NCI-H524 (cell line): ENCODE measurements at regions not wholly inside any gene's neighbourhood (a gene's known extent, or its start where the extent isn't known, plus 50 kb on each side); places are given as distances from the start of the nearest gene placed in this dataset.
"Not testable (repeated sequence)": the region's sequence is repeated elsewhere in the genome, so short reads cannot be mapped to it uniquely, and the experiment has no call there.

Source experiments
- DNase-seq, 2 experiments: peaks; one replicate each; lab custom pipeline; 2025; lab: John Stamatoyannopoulos, UW

- no peak for DNase-seq
These were observed 520.4 kb downstream of the RWDD3 start for GRCh38 chr1:95754412-95754811.

DNA sequence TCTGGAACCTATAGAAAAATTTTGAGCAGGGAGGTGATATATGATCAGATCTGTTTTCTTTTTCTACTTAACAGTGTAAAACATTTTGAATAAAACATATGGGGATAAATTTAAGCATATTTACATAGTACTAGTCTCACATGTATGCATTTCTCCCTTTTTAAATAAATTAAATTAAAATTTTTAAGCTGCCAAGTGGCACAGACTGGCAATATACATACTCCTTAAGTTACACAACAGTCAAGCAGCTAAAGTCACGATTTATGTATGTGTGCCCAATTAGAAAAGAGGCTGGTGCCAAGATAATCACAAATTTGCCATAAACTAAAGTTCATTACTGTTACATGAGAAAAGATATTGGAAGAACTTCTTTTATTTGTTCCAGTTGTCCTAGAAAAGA lies 532.0 kb downstream of the RWDD3 start:
- DNase-seq = no peak

DNA sequence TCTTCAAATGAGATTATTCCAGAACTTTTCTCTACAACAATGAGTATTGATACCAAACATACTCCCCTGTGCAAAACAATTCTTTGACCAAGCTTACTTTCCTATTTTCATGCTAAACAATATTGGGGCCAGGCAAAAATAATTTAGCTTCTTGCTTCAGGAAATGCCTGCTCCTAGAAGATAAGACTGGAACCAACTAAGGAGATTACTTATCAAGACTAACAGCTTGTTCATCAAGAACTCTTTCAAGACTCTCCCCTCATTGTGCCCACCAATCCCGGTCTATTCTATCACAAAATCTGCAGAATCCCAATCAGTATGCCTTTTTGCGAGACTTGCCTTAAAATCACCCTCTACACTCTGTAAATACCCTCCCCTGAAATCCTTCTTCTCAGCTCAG lies 536.6 kb downstream of the RWDD3 start:
- DNase-seq = no peak

GRCh38 chr1:95778217-95778616 lies 544.2 kb downstream of the RWDD3 start:
- DNase-seq = no peak

DNA sequence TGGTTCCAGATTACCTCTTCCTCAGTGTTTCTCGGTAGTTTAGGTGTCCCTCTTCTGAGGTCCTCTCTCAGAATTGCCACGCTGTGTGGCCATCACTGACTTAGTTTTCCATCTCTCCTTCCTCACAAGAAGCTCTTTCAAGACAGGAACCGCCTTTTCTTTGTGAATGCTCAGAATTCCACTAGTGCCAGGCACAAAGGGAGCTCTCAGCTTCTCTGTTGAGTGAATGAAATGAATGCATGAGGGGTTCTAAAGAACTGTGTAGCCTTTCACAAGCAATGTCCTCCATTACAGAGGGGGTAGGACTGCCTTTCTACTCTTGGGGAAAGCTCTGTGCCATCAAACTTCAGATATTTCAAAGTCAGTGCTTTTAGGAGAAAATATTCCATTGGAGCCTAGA lies 546.8 kb downstream of the RWDD3 start:
- no peak for DNase-seq

GRCh38 chr1:95790136-95790535 lies 556.1 kb downstream of the RWDD3 start:
- no peak for DNase-seq

GRCh38 chr1:95793893-95794292 lies 559.9 kb downstream of the RWDD3 start:
- DNase-seq = peak; percentile 16 to 43

GRCh38 chr1:95797761-95798160 lies 563.8 kb downstream of the RWDD3 start:
- not testable (repeated sequence) for DNase-seq

DNA sequence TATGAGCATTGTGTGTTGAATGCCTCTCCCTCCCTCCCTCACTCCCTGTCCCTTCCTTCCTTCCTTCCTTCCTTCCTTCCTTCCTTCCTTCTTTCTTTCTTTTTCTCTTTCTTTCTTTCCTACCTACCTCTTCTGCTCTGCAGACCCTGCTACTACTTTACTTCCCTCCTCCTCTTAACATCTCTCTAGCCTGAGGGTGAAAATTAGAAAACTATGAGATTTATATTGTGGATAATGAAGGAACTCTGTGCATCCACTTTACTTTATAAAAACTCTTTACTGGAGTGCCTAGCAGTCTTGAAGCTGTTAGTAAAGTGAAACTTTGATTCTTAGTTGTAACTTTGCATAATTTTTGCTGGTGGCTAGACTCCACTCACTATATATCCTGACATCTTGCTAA lies 572.2 kb downstream of the RWDD3 start:
- no peak for DNase-seq

- DNase-seq = no peak
These were observed 575.4 kb downstream of the RWDD3 start for GRCh38 chr1:95809391-95809790.

GRCh38 chr1:95815511-95815910 lies 581.5 kb downstream of the RWDD3 start:
- DNase-seq = no peak

GRCh38 chr1:95829556-95829955 lies 595.5 kb downstream of the RWDD3 start:
- DNase-seq = peak in 1 of 2 experiments; percentile 46

DNA sequence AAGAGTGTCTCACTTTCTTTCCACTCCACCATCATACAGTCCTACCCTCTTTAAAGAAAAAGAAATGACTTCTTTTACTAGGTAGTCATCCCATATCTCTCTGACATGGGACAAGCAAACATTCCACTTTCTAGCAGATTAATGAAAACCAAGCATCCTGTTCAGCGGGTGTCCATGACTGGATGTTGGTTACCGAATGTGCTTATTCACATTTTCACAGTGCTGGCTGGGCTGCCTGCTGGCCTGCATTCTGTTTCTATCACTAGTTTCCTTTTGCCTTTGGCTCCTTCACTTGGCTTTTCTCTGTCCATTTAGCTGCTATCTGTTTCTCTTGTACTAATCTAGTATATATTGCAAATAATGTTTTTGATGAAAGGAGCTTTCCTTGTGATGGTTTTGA lies 598.4 kb downstream of the RWDD3 start:
- no peak for DNase-seq

- no peak for DNase-seq
These were observed 615.4 kb downstream of the RWDD3 start for GRCh38 chr1:95849439-95849838.

DNA sequence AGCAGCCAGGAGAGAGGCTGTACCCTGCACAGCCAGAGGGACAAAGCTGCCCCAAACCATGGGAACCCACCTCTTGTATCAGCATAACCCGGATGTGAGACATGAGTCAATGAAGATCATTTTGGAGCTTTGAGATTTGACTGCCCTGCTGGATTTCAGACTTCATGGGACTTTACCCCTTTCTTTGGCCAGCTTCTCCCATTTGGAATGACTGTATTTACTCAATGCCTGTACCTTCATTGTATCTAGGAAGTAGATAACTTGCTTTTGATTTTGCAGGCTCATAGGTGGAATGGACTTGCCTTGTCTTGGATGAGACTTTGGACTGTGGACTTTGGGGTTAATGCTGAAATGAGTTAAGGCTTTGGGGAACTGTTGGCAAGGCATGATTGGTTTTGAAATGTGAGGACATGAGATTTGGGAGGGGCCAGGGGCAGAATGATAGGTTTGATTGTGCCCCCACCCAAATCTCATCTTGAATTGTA lies 616.2 kb downstream of the RWDD3 start:
- no peak for DNase-seq

- DNase-seq = no peak
These were observed 616.8 kb downstream of the RWDD3 start for GRCh38 chr1:95850763-95851162.

- DNase-seq = no peak
These were observed 618.6 kb downstream of the RWDD3 start for GRCh38 chr1:95852483-95853070.

DNA sequence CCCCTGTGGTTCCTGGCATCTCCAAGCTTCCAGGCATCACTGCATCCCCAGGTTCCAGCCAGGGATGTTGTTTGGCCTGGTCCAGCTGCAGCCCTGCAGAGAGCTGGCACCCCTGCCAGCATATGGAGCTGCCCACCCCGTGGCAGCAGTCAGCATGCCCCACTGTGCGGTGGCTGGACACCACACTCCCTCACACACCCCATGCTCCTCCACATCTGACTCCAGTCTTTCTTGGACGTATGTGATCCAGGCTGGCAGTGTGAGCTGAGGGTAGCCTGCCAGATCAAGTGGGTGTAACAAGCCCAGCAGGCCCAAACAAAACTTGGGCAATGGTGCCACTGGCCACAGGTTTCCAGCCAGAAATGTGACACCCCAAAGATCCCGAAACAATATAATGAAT lies 620.4 kb downstream of the RWDD3 start:
- no peak for DNase-seq

GRCh38 chr1:95863086-95863485 lies 629.1 kb downstream of the RWDD3 start:
- DNase-seq = no peak

GRCh38 chr1:95865769-95866168 lies 631.8 kb downstream of the RWDD3 start:
- no peak for DNase-seq

GRCh38 chr1:95876276-95876675 lies 642.3 kb downstream of the RWDD3 start:
- DNase-seq = no peak

DNA sequence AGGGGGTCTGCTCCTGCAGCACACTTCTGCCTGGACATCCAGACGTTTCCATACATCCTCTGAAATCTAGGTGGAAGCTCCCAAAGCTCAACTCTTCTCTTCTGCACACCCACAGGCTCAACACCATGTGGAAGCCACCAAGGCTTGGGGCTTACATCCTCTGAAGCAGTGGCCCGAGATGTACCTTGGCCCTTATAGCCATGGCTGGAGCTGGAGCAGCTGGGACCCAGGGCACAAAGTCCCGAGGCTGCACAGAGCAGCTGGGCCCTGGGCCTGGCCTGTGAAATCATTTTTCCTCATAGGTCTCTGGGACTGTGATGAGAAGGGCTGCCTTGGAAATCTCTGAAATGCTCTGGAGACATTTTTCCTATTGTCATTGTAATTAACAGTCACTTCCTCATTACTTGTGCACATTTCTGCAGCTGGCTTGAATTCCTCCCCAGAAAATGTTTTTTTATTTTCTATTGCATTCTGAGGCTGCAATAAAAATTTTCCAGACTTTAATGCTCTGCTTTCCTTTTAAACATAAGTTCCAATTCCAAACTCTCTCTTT lies 645.6 kb downstream of the RWDD3 start:
- no peak for DNase-seq

DNA sequence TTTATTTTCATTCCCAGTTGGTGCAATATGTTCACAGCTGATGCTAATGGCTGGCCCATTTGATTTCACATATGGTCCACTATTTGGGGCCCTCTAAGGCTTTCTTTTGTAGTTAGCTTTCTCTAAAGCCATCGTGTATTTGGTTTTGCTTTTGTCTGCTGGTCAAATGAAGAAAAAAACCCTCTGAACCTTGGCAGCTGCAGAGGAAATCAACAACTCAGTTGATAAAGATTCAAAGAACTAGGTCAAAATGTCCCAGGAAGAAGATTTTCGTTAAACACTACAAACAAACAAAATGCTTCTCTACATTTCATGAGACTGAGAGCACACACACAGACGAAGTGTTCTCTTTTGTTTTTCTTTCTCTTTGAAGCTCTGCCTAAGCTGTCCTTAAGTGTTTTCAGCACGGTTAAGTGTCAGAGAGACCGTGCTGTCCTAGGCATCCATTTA lies 655.0 kb downstream of the RWDD3 start:
- DNase-seq = peak; percentile 35 to 66

DNA sequence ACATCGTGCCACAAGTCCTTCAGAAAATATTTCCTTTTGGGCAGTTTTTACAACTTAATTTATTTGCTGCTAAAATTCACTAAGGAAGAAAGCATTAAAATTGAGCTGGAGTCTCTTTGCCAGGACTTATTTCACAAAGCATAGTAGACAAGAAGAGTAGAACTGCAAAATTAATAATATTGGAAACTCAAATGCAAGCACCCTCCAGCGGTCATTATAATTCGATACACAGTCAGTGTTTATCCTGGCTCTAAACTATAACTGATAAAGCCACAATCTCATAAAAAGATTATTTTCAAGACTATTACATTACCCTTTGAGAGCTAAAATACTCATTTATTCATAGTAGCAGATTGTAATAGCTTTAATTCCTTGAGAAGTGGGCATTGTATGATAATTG lies 655.4 kb downstream of the RWDD3 start:
- peak; percentile 23 to 76 for DNase-seq
